HepG2 (cell line): ENCODE measurements at regions not wholly inside any gene's neighbourhood (a gene's known extent, or its start where the extent isn't known, plus 50 kb on each side); places are given as distances from the start of the nearest gene placed in this dataset.

ENCODE experiments used
- CHD4 ChIP-seq: fragments of 200-600 bp; sonication (generic); IDR thresholded peaks from 2 replicates; pipeline ENCODE4 v1.7.0; 2017; ENCODE audit warnings: mild to moderate bottlenecking, low read length, borderline replicate concordance
- EZH2 ChIP-seq: conservative IDR thresholded peaks from 2 replicates; pipeline ENCODE4 v1.6.1; 2012; ENCODE audit warnings: mild to moderate bottlenecking, low read depth, low read length, moderate library complexity
- POLR2A ChIP-seq, 2 experiments: IDR thresholded peaks; 2 replicates each; pipeline ENCODE4 v1.6.1; 2011; ENCODE audit warnings: low read depth in 2 of 2, low read length in 2 of 2, mild to moderate bottlenecking in 1 of 2, moderate library complexity in 1 of 2; ENCODE audit not compliant: insufficient read depth in 1 of 2
- ZNF232 ChIP-seq: sonication (generic); formaldehyde crosslinking; IDR thresholded peaks from 2 replicates; pipeline ENCODE4 v1.4.0; 2020; ENCODE audit warnings: missing genetic modification reagents, borderline replicate concordance
- TF ChIP-seq, protein P1 (sequence below): sonication (generic); formaldehyde crosslinking; IDR thresholded peaks from 2 replicates; pipeline ENCODE4 v1.8.0; 2022; ENCODE audit warnings: low read depth, missing genetic modification reagents

DNA sequence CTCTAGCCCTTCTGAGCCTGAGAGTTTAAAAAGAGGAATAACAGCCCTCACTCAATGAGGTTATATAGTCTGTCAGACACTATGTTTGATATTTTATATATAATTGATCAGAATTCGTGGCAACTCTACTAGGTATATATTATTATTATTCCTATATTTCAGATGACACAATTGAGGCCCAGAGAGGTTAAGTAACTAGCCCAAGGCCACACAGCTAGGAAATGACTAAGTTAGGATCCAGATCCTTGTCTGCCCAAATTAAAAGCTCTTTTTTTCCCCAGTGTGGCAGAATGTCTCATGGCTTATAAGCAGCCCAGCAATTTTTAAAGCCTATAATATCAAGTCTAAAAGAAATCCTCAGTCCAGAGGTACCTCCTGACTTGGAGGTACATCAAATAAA is 1119.9 kb upstream of the AUTS2 start:
- TF ChIP-seq, protein P1, sequence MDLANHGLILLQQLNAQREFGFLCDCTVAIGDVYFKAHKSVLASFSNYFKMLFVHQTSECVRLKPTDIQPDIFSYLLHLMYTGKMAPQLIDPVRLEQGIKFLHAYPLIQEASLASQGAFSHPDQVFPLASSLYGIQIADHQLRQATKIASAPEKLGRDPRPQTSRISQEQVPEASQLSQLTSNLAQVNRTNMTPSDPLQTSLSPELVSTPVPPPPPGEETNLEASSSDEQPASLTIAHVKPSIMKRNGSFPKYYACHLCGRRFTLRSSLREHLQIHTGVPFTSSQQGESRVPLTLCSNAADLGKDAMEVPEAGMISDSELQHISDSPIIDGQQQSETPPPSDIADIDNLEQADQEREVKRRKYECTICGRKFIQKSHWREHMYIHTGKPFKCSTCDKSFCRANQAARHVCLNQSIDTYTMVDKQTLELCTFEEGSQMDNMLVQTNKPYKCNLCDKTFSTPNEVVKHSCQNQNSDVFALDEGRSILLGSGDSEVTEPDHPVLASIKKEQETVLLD = no peak
- TF ChIP-seq ZNF232 (no peak), CHD4 (no peak), POLR2A (IDR thresholded peaks at IDR 0.05; ENCODE audit: insufficient read depth in 1 of 2, low read depth in 2 of 2, low read length in 2 of 2) (no peak), EZH2 (no peak)
